SU-DHL-6 (cell line): ENCODE measurements at regions not wholly inside any gene's neighbourhood (a gene's known extent, or its start where the extent isn't known, plus 50 kb on each side); places are given as distances from the start of the nearest gene placed in this dataset.

ENCODE experiments used
- H2AFZ ChIP-seq: fragments of 200-600 bp; sonication (generic); 2 replicates; pipeline ENCODE4 v1.6.1; 2014; ENCODE audit warnings: low read depth, mild to moderate bottlenecking, moderate library complexity, mixed read lengths, antibody characterized with exemption, low read length; ENCODE audit not compliant: severe bottlenecking
- H3F3A ChIP-seq: fragments of 200-600 bp; shearing (Covaris generic); 2 replicates; pipeline ENCODE4 v1.6.0; 2016; ENCODE audit warnings: antibody characterized with exemption, mild to moderate bottlenecking; ENCODE audit not compliant: insufficient read depth
- H3K27ac ChIP-seq: fragments of 200-600 bp; sonication (generic); 2 replicates; pipeline ENCODE4 v1.5.1; 2016; ENCODE audit warnings: low read depth, mild to moderate bottlenecking, low read length, moderate library complexity, mixed read lengths
- H3K27me3 ChIP-seq: fragments of 200-600 bp; sonication (generic), shearing (Covaris generic); 2 replicates; pipeline ENCODE4 v1.6.0; 2014; ENCODE audit warnings: mild to moderate bottlenecking, low read length
- H3K36me3 ChIP-seq: fragments of 200-600 bp; sonication (generic); 2 replicates; pipeline ENCODE4 v1.6.1; 2014; ENCODE audit warnings: mild to moderate bottlenecking, low read length, mixed read lengths
- H3K4me2 ChIP-seq: fragments of 300-600, 200-600 bp; shearing (Covaris generic), sonication (generic); 2 replicates; pipeline ENCODE4 v1.6.0; 2014; ENCODE audit warnings: low read length, low read depth, mild to moderate bottlenecking; ENCODE audit not compliant: poor library complexity, severe bottlenecking
- H3K4me3 ChIP-seq: fragments of 200-600 bp; sonication (generic); 2 replicates; pipeline ENCODE4 v1.5.1; 2014; ENCODE audit warnings: antibody characterized with exemption, low read length, mild to moderate bottlenecking, mixed read lengths; ENCODE audit not compliant: insufficient read depth, poor library complexity, severe bottlenecking
- H3K79me2 ChIP-seq: fragments of 200-600 bp; sonication (generic); 2 replicates; pipeline ENCODE4 v1.6.1; 2014; ENCODE audit warnings: mild to moderate bottlenecking, low read length, moderate library complexity; ENCODE audit not compliant: insufficient read depth
- H3K9ac ChIP-seq: fragments of 200-600 bp; sonication (generic); 2 replicates; pipeline ENCODE4 v1.7.0; 2014; ENCODE audit warnings: mild to moderate bottlenecking, low read length
- H3K9me2 ChIP-seq: fragments of 200-600 bp; sonication (generic); replicated peaks from 2 replicates; pipeline ENCODE4 v1.6.1; 2014; ENCODE audit warnings: low read length; ENCODE audit not compliant: insufficient read depth
- H3K9me3 ChIP-seq: fragments of 200-600 bp; sonication (generic); 2 replicates; pipeline ENCODE4 v1.6.1; 2014; ENCODE audit warnings: low read length, mixed read lengths; ENCODE audit not compliant: insufficient read depth
- H4K20me1 ChIP-seq: fragments of 200-600 bp; sonication (generic); 2 replicates; pipeline ENCODE4 v1.6.1; 2014; ENCODE audit warnings: low read depth, mild to moderate bottlenecking, antibody characterized with exemption, low read length, moderate library complexity, mixed read lengths
- CTCF ChIP-seq: fragments of 200-600 bp; sonication (generic); IDR thresholded peaks from one replicate; pipeline ENCODE4 v1.5.1; 2017; ENCODE audit warnings: antibody characterized with exemption, mild to moderate bottlenecking, low read length, moderate library complexity; ENCODE audit not compliant: insufficient read depth, poor library complexity, severe bottlenecking
- EZH2phosphoT487 ChIP-seq: fragments of 200-600 bp; sonication (generic), shearing (Covaris generic); conservative IDR thresholded peaks from 2 replicates; pipeline ENCODE4 v1.6.1; 2018; ENCODE audit warnings: mild to moderate bottlenecking, antibody characterized with exemption, low read length, moderate library complexity, mixed read lengths

GRCh38 chr19:13619203-13619632 lies 112.9 kb upstream of the CACNA1A start:
- Histone ChIP-seq H3K79me2 (no peaks in the 10 kb centered on the region), H3F3A (no peaks in the 10 kb centered on the region), H3K9me3 (no peaks in the 10 kb centered on the region), H3K36me3 (no peaks in the 10 kb centered on the region), H4K20me1 (no peaks in the 10 kb centered on the region), H3K4me2 (no peak overlapping the region), H3K27ac (no peak overlapping the region), H2AFZ (no peak overlapping the region), H3K4me3 (no peak overlapping the region), H3K9ac (no peak overlapping the region), H3K9me2 (no peaks in the 10 kb centered on the region), H3K27me3 (no peaks in the 10 kb centered on the region)
- TF ChIP-seq CTCF (no peak), EZH2phosphoT487 (no peak)

DNA sequence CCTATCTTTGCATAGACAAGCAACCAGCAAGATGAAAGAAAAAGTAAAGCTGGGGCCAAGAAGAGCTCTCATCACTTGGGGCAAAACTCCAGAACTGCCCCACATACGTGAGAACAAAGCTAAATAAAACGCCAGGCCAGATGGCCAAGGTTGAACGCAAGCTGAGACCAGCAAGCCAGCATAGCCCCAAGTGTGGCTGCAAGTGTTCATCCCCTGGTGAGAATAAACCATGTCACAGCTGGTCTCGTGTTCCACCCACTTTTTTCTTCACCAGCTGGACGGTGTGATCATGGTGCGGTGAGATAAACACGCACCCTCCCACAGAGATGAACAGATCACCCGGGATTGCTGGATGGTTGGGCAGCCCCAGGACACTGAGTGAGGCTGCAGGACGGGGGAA lies 109.6 kb upstream of the CACNA1A start:
- Histone ChIP-seq H3K9ac (no peak overlapping the region), H3K27me3 (no peaks in the 10 kb centered on the region), H3F3A (no peaks in the 10 kb centered on the region), H2AFZ (no peak overlapping the region), H3K9me3 (no peaks in the 10 kb centered on the region), H3K4me2 (no peak overlapping the region), H3K9me2 (no peaks in the 10 kb centered on the region), H3K36me3 (no peaks in the 10 kb centered on the region), H4K20me1 (no peaks in the 10 kb centered on the region), H3K4me3 (no peak overlapping the region), H3K27ac (no peak overlapping the region), H3K79me2 (no peaks in the 10 kb centered on the region)
- no peak for TF ChIP-seq CTCF
- no peak for TF ChIP-seq EZH2phosphoT487

DNA sequence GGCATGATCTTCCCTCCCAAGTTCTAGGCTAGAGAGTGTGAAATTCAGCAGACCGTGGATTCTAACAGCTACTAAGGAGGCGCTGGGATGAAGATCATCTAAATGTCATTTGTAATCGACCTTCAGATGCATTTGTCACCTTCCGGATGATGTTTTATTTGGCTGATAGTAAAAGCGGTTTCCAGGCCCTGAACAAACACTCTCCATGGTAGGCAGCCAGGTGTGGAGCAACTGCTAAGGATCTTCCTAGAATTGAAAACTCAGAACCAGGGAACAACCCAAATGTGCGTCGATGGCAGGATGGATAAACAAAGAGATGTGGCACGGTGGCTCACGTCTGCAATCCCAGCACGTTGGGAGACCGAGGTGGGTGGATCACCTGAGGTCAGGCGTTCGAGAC lies 107.2 kb upstream of the CACNA1A start:
- no peaks in the 10 kb centered on the region for H3K9me2 ChIP-seq
- no peak overlapping the region for H3K4me2 ChIP-seq
- TF ChIP-seq CTCF (no peak), EZH2phosphoT487 (no peak)
- H3K27ac ChIP-seq, result no peak overlapping the region
- no peaks in the 10 kb centered on the region for H3K27me3 ChIP-seq
- H3K36me3 ChIP-seq, result no peaks in the 10 kb centered on the region
- no peaks in the 10 kb centered on the region for H3F3A ChIP-seq
- no peak overlapping the region for H3K4me3 ChIP-seq
- no peaks in the 10 kb centered on the region for H4K20me1 ChIP-seq
- no peak overlapping the region for H3K9ac ChIP-seq
- no peaks in the 10 kb centered on the region for H3K79me2 ChIP-seq
- no peak overlapping the region for H2AFZ ChIP-seq
- no peaks in the 10 kb centered on the region for H3K9me3 ChIP-seq

DNA sequence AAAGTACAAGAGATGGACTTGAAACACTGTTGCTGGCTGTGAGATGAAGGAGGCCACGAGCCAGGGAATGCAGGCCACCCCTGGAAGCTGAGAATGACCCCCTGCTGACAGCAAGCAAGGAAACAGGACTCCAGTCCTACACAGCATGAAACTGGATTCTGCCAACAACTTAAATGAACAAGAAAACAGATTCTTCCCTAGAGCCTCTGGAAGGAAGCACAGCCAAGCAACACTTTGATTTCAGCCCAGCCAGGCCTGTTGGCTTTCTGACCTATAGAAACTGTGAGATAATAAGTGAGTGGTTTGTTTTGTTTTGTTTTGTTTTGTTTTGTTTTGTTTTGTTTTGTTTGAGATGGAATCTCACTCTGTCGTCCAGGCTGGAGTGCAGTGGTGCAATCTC lies 105.3 kb upstream of the CACNA1A start:
- no peak overlapping the region for H3K27ac ChIP-seq
- no peak overlapping the region for H3K4me2 ChIP-seq
- no peaks in the 10 kb centered on the region for H3K27me3 ChIP-seq

More for the DNA sequence above, 105.3 kb upstream of the CACNA1A start:
- H3K4me3 ChIP-seq, result no peak overlapping the region
- no peaks in the 10 kb centered on the region for H3K79me2 ChIP-seq
- TF ChIP-seq CTCF, result no peak
- TF ChIP-seq EZH2phosphoT487, result no peak
- H3K9me2 ChIP-seq, result no peaks in the 10 kb centered on the region
- no peak overlapping the region for H3K9ac ChIP-seq
- no peaks in the 10 kb centered on the region for H3K9me3 ChIP-seq
- no peak overlapping the region for H2AFZ ChIP-seq
- no peaks in the 10 kb centered on the region for H3K36me3 ChIP-seq
- H3F3A ChIP-seq, result no peaks in the 10 kb centered on the region
- H4K20me1 ChIP-seq, result no peaks in the 10 kb centered on the region
